Cardiac fibroblast (primary cell): ENCODE measurements at regions not wholly inside any gene's neighbourhood (a gene's known extent, or its start where the extent isn't known, plus 50 kb on each side); places are given as distances from the start of the nearest gene placed in this dataset.

Experiments used
- DNase-seq, 2 donors: peaks; one replicate each; pipeline versions ENCODE4 v3.0.0 to v3.0.0-alpha.2; 2010; ENCODE audit warnings: low read depth in 2 of 2
- H3K4me3 ChIP-seq, 2 donors: replicated peaks in 1 of 2; 1 replicate in 1 of 2; 2 replicates in 1 of 2; pipeline ENCODE4 v1.5.1; 2011; ENCODE audit warnings: low read depth in 2 of 2, low read length in 2 of 2, mild to moderate bottlenecking in 2 of 2, moderate library complexity in 1 of 2
- TF ChIP-seq, protein P1 (sequence below): IDR thresholded peaks from one replicate; pipeline ENCODE4 v1.5.1; 2011; ENCODE audit warnings: low read depth, mild to moderate bottlenecking, low read length, inconsistent platforms

- TF ChIP-seq, protein P1, sequence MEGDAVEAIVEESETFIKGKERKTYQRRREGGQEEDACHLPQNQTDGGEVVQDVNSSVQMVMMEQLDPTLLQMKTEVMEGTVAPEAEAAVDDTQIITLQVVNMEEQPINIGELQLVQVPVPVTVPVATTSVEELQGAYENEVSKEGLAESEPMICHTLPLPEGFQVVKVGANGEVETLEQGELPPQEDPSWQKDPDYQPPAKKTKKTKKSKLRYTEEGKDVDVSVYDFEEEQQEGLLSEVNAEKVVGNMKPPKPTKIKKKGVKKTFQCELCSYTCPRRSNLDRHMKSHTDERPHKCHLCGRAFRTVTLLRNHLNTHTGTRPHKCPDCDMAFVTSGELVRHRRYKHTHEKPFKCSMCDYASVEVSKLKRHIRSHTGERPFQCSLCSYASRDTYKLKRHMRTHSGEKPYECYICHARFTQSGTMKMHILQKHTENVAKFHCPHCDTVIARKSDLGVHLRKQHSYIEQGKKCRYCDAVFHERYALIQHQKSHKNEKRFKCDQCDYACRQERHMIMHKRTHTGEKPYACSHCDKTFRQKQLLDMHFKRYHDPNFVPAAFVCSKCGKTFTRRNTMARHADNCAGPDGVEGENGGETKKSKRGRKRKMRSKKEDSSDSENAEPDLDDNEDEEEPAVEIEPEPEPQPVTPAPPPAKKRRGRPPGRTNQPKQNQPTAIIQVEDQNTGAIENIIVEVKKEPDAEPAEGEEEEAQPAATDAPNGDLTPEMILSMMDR = no peak
- H3K4me3 ChIP-seq = no peak overlapping the region
- peak in 1 of 2 donors; percentile 3 for DNase-seq
These were observed 294.4 kb upstream of the CHAC2 start for GRCh38 chr2:53473236-53473635.

GRCh38 chr2:53467467-53468180 lies 300.0 kb upstream of the CHAC2 start:
- H3K4me3 ChIP-seq = no peak overlapping the region
- TF ChIP-seq, protein P1 = no peak
- no peak for DNase-seq

GRCh38 chr2:53463806-53464726 lies 303.5 kb upstream of the CHAC2 start:
- DNase-seq = no peak
- no peak overlapping the region for H3K4me3 ChIP-seq
- TF ChIP-seq, protein P1 = no peak

DNA sequence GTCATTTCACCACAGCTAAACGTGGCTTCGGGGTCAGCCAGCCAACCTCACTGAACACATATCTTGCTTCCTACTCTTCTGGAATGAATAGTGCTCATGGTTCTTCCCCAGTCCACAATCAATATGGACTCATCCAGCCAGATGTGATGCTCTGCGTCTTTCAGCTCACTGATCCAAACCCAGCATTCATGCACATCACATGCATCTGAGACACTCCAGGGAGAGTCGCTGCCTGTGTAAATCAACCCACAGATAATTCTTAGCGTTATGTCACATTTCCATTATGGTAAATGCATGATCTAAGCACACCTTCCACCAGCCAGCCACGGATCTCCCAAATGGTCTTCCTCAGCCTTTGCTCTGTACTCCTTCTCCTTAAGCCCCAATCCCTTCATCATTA lies 306.7 kb upstream of the CHAC2 start:
- H3K4me3 ChIP-seq = no peak overlapping the region
- no peak for DNase-seq
- TF ChIP-seq, protein P1 = no peak

GRCh38 chr2:53460347-53460746 lies 307.3 kb upstream of the CHAC2 start:
- H3K4me3 ChIP-seq = no peak overlapping the region
- no peak for DNase-seq
- TF ChIP-seq, protein P1 = no peak

DNA sequence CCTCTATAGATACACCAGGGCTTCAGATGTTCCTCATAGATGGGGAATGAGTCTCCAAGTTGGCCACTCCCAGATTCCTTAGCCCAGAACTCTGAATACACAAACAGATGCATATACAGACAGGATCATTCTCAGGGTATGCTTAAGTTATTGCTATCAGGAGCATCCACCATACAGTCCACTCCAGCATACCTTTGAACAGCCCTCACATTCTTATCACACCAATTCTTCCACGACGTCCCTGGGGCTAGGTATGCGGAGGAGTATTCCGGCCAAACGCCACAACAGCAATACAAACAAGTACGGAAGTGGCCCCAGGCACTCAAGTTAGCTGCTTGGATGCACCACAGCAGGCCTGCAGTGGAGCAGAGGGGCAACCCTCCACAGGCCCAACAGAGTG lies 312.5 kb upstream of the CHAC2 start:
- no peak for DNase-seq
- TF ChIP-seq, protein P1 = no peak
- no peak overlapping the region for H3K4me3 ChIP-seq
